ENCODE measurements at regions not wholly inside any gene's neighbourhood (a gene's known extent, or its start where the extent isn't known, plus 50 kb on each side); places are given as distances from the start of the nearest gene placed in this dataset.

DNA sequence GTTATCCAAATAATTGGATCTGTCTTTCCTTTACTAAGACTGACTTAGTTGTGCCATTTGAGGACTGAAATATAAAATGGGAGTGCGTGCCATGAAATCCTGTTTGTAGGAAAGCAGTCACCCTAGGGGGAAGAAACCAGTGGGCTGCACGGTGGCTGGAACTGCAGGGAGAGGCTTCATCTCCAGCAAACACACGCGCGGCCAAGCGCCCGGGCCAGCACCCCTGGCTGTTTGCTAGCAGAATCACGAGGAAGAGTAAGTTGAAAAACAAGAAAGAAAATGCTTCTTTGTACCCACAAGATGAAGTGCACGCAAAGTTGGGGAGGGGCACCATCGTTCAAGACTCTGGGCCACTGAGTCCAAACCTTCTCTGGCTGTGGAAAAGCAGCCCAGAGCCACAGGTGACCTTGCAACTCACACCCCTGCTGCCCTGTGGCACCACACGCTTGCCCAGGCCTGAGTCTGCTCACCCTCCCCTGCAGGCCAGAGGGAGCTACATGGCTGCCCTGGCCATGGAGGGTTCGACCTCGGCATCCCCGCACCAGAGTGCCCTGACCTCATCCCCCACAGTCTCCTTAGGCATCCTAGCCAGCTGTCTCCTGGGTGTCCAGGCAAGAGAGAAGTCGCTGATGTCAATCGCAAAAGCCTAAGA lies 55.2 kb downstream of the IRX2 start:
- no peak for DNase-seq
- in situ Hi-C loops (cut with HindIII; ENCODE audit: low pct_ligation_motif_present, low pct_unique_long_range_greater_than_20kb, low sequenced_read_pairs), result no loop called here

DNA sequence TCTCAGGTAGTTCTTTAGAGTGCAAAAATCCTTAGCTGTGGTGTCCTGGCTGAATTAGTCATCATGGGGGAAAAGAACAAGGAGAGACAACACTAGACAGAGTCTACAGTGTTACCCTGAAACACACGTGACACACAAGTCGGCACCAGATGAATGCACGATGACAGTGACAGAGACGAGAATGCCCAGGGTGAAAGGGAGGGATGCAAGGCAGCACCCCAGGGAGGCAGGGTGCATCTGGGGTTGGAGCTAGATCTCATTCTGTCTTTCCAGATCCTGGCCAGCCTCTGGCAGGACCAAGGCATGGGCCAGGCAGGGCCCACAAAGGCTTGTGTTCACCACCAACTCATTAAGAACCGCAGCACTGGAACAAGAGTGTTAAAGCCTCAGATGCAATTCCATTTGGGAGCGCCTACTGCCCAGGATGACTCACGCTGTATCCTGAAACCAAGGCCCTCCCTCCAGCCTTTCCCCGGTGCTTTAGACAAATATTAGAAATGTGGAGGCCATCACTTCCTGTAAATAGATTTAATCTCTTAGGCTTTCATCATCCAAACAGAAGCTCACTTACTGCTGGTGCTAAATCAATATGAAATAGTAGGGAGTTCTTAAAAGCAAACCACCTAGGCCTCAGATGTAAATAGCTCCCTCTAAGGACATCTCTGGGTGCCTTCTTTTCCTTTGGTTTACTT lies 56.1 kb downstream of the IRX2 start:
- no peak for DNase-seq
- in situ Hi-C loops (cut with HindIII; ENCODE audit: low pct_ligation_motif_present, low pct_unique_long_range_greater_than_20kb, low sequenced_read_pairs), result no loop called here

DNA sequence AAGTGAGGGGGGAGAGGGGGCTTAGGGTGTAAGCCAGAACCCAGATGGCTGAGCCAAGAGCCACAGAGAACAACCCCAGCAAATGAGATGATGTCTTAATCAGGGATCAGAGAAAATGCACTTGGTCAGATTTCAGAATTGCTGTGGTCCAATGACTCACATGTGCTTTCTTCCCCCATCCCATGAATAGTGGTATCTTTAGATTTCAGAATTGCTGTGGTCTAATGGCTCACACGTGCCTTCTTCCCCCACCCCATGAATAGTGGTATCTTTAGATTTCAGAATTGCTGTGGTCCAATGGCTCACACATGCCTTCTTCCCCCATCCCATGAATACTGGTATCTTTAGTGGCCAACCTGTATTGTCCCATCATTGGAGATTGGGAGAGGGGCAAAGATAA lies 59.9 kb downstream of the IRX2 start:
- in situ Hi-C loops (cut with HindIII; ENCODE audit: low pct_ligation_motif_present, low pct_unique_long_range_greater_than_20kb, low sequenced_read_pairs), result no loop called here
- DNase-seq, result no peak

DNA sequence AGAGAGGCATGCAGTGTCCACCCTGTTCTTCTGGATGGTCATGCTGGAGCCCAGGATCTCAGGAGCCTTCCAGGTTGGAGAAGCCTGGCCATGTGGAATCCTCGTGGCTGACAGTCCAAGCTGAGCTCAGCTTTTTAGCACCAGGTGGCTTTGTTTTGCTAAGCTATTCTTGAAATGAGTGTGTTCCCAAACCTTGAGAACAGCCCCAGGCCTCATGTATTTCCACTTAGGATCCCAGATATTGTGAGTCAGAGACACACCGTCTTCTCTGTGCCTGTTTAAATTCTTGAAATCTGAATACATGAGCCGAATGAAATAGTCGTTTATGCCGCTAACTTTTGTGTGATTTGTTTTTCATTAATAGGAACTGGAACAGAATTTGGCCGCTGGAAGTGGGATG lies 61.2 kb downstream of the IRX2 start:
- in situ Hi-C loops (cut with HindIII; ENCODE audit: low pct_ligation_motif_present, low pct_unique_long_range_greater_than_20kb, low sequenced_read_pairs), result no loop called here
- DNase-seq, result no peak

DNA sequence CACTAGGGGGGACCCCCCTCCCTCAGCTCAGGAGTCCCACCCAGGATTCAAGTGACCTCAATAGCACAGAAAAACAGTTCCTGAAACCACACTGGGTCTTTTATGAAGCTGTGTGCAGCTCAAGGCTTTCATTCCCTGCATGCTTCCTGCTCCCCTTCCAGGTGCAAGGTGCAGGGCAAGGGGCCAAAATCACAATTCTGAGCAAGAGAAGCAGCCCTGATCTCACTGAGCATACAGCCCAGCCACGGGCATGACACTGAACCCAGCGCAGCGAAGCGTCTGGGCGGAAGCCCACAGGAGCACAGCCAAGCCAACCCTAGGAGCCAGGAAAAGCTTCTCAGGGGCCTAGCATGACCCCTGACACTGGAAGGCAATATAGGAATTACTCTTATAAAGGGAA lies 62.9 kb downstream of the IRX2 start:
- in situ Hi-C loops (cut with HindIII; ENCODE audit: low pct_ligation_motif_present, low pct_unique_long_range_greater_than_20kb, low sequenced_read_pairs), result no loop called here
- no peak for DNase-seq

DNA sequence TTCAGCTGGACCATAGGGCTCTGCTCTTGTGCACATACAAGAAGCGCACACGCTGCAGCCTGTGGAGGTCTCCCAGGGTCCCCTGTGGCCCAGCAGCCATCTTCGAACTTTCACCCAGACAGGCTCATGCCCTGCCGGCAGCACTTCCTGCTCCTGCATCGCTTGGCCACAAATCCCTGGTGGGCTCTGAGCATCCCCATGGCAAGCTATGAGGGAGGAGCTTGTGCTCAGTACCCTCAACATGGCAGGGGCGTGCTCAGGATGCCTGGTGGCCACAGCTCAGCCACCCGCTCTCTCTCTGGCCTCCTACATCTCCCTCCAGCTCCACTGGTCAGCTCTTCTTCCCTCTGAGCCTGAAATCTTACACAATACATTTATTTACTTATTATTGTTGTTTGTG lies 63.7 kb downstream of the IRX2 start:
- DNase-seq, result no peak
- in situ Hi-C loops (cut with HindIII; ENCODE audit: low pct_ligation_motif_present, low pct_unique_long_range_greater_than_20kb, low sequenced_read_pairs), result no loop called here

DNA sequence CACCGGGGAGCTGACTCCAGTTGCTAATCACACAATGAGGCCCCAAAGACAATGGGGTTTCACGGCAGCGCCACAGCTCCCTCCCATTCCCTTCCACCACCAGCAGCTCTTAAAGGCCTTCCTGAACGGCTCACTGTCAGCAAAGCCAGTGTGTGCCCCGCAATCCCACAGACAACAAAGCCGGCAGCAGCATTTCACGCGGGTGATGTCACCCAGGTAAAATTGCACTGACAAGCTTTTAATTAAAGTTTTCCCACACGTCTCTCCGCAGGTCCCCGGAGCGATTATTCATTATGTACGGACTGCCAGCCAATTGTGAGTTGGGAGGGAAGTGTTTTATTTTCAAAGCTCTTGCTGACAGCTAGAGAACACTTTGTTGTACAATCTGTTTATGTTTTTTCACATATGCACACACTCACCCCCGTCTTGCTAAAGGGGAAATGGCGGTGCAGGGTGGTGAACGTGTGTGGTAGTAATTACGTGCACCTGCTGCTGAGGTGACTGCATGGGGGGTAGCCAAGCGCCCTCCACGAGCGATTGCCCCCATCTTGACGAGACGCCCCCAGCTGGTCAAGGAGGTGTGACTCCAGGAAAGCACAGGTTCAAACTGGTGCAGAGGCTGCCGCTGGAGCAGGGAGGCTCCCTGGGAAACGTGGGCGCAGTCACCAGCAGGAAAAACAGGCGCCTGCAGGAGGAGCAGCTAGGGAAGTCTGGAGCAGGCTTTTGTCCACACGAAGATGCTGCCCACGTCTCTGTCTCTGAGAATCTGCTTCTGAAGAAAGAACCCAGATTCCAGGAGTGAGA lies 65.0 kb downstream of the IRX2 start:
- no peak for DNase-seq
- in situ Hi-C loops (cut with HindIII; ENCODE audit: low pct_ligation_motif_present, low pct_unique_long_range_greater_than_20kb, low sequenced_read_pairs), result no loop called here

DNA sequence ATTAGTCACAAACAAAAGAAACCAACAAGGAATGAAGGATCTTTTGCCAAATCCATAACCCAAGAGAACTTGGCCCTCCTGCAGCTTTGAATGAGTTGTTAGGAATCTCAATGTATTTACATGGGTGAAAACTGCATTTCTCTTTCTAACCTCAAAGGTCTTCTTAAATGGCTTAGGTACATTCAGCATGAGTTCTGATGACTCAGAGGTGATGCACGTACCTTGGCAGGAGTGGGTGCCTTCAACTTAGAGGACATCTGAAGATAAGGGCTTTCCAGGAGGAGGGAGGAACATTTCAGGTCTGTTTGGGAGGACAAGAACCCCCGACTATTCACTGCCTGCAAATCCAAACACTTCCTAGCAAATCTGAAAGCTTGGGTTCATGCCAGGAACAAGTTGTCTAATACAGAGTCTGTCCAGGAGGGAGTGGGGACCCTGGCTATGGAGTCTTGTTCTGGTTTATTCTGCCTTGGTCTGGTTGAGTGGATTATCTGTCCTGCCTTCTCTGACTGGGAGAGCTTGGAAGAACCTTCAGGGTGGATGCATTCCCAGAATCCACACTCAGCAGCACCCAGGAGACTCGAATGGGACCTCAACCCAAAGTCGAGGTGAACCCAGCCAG lies 65.7 kb downstream of the IRX2 start:
- no peak for DNase-seq
- in situ Hi-C loops (cut with HindIII; ENCODE audit: low pct_ligation_motif_present, low pct_unique_long_range_greater_than_20kb, low sequenced_read_pairs), result no loop called here

DNA sequence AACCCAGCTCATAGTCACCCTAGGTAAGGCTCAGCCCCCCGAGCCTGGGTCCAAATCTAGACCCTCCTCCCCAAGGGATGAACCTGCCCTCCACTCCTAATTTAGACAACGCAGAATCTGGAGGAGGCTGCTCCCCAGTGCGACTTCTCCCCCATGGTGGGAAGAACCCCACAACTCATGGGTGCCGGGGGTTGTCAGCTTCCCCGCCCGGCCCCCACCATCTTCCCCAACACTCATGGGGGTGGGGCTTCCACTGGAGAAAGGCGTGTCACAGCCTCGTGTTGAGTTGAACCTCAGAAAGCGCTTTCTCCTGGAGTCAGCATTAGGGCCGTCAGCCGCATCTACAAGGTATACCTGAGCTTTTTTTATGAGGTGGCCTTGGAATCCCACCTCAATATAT lies 66.9 kb downstream of the IRX2 start:
- in situ Hi-C loops (cut with HindIII; ENCODE audit: low pct_ligation_motif_present, low pct_unique_long_range_greater_than_20kb, low sequenced_read_pairs), result no loop called here
- no peak for DNase-seq

DNA sequence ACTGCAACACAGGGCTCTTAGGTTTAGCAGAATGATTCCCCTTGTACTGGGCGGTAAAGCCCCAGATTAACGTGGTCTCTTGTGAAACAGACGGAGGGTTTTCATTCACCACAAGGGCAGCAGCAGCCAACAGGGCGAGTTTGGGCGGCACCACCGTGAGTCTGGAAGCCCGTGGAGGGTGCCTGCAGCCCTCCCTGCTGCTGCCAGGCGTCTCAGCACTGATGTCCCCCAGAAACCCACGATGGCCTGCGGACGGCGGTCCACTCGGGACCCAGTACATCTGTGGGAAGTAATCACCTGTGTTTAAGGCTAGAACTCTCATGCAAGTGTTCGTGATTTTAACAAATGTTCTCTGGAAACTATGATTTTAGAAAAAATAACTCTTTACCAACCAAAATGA lies 67.8 kb downstream of the IRX2 start:
- no peak for DNase-seq
- in situ Hi-C loops (cut with HindIII; ENCODE audit: low pct_ligation_motif_present, low pct_unique_long_range_greater_than_20kb, low sequenced_read_pairs), result no loop called here

DNA sequence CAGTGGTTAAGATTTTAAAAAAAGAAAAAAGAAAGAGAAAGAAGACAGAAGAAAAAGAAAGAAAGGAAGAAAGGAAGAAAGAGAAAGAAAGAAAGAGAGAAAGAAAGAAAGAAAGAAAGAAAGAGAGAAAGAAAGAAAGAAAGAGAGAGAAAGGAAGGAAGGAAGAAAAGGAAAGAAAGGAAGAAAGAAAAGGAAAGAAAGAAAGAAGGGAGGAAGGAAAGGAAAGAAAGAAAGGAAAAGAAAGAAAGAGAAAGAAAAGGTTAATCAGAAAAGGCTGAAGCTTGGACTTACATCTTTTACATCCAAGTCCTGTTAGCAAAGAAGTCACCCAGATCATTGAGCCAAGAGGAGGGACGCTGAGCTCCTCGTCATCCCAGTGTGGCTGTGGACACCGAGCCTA lies 70.0 kb downstream of the IRX2 start:
- no peak for DNase-seq
- in situ Hi-C loops (cut with HindIII; ENCODE audit: low pct_ligation_motif_present, low pct_unique_long_range_greater_than_20kb, low sequenced_read_pairs), result no loop called here

DNA sequence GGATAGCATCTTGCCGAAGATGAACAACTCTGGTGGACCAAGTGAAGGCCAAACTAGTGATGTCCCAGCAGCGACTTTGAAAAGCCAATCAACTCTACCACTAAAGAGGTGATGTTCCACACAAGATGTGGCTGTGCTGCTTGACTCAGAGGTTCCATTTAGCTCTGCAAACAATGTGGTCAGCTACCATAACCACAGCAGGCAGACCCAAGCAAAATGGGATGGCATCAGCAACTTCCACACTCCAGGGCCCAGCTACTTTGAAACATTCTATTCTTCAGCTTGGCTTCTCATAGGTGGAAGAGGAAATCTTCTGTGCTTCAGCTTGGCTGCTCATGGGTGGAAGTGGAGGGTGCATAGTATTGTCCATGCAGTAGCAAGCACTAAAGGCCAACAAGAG lies 70.5 kb downstream of the IRX2 start:
- in situ Hi-C loops (cut with HindIII; ENCODE audit: low pct_ligation_motif_present, low pct_unique_long_range_greater_than_20kb, low sequenced_read_pairs), result no loop called here
- DNase-seq, result no peak

DNA sequence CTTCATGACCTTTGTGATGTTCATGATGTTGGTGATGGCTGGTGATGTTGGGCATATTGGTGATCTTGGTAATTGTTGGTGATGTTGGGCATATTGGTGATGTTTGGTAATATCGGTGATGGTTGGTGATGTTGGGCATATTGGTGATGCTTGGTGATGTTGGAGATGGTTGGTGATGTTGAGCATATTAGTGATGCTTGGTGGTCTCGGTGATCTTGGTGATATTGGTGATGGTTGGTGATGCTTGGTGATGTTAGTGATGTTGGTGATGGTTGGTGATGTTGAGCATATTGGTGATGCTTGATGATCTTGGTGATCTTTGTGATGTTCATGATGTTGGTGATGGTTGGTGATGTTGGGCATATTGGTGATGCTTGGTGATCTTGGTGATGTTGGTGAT lies 73.8 kb downstream of the IRX2 start:
- no peak for DNase-seq
- in situ Hi-C loops (cut with HindIII; ENCODE audit: low pct_ligation_motif_present, low pct_unique_long_range_greater_than_20kb, low sequenced_read_pairs), result no loop called here

DNA sequence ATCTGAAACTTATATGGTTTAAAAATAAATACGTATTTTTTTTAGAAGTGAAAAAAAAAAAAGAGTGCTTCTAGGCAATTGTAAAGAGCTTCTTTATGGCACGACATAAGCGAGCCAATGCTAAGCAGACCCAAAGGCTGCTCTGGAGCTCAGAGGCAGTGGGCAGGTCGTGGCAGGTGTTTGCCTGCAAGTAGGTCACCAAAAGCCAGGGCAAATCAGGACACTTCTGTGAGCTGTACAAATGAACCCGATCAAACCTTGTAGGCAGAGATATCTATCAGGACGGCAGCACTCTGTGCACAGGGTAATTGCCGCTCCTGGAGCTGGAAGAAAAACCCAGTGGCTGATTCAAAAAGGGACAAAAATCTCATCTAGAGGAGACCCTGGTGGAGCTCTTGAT lies 75.9 kb downstream of the IRX2 start:
- in situ Hi-C loops (cut with HindIII; ENCODE audit: low pct_ligation_motif_present, low pct_unique_long_range_greater_than_20kb, low sequenced_read_pairs), result no loop called here
- DNase-seq, result no peak

DNA sequence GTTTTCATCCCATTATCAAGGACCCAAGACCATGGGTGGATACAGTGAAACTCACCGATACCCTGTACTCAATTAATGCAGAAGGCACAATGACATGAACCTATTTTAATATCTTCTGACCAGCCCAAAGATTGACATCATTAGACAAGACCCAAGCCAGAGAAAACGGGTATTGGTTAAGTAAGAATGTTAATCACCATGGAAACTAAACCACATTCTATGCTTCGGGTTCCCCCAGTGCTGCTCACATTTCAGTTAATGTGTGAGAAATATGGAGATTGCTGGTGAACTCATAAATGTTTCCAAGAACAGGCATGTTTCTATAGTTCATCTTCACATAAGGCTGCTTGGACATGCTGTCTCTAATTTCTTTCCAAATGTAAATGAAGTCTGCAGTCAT lies 77.0 kb downstream of the IRX2 start:
- no peak for DNase-seq
- in situ Hi-C loops (cut with HindIII; ENCODE audit: low pct_ligation_motif_present, low pct_unique_long_range_greater_than_20kb, low sequenced_read_pairs), result no loop called here

DNA sequence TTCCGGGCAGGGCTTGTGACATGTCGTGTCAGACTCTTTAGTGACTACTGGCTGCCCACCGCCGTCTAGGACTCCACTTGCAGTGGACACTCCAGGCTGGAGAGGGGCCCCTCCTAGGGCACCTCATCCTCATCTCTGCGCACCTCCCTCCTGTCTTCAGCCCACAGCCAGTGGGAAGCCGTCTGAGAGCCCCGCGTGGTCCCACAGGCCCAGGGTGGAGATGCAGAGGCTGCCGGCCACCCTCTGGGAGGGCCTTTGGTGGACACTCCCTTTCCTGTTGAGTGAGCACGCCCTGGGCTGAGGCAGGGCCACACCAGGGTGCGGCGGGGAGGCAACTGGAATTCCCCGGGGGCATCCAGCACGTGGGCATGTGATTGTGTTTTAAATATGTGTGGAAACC lies 80.5 kb downstream of the IRX2 start:
- DNase-seq, result no peak
- in situ Hi-C loops (cut with HindIII; ENCODE audit: low pct_ligation_motif_present, low pct_unique_long_range_greater_than_20kb, low sequenced_read_pairs), result no loop called here

DNA sequence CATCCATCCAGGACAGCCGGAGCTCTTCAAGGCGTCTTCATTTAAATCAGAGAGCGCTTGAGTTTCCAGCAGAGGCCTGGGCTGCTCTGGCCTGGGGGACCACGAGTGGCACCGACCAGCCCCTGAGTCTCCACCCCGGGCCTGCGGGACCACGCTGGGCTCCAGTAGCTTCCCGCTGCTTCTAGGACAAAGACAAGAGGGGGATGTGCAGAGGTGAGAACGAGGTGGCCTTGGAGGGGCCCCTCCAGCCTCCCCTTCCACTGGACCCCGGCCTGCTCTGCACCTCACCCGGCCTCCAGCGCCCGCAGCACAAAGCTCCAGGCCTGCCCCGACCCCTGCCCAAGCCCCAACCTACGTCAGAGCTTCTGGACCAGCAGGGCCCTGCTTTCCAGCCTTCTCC lies 81.6 kb downstream of the IRX2 start:
- in situ Hi-C loops (cut with HindIII; ENCODE audit: low pct_ligation_motif_present, low pct_unique_long_range_greater_than_20kb, low sequenced_read_pairs), result no loop called here
- no peak for DNase-seq

DNA sequence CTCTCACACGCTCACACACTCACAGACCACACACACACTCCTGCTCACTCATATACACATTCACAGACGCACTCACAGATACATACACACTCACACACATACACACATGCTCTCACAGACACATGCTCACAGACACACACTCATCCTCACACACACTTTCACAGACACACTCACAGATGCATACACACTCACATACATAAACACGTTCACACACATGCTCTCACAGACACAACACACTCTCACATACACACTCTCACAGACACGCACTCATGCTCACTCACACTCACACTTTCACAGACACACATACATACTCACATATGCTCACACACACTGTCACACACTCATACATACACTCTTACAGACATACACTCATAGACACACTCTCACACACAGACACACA lies 82.2 kb downstream of the IRX2 start:
- DNase-seq, result no peak
- in situ Hi-C loops (cut with HindIII; ENCODE audit: low pct_ligation_motif_present, low pct_unique_long_range_greater_than_20kb, low sequenced_read_pairs), result no loop called here

DNA sequence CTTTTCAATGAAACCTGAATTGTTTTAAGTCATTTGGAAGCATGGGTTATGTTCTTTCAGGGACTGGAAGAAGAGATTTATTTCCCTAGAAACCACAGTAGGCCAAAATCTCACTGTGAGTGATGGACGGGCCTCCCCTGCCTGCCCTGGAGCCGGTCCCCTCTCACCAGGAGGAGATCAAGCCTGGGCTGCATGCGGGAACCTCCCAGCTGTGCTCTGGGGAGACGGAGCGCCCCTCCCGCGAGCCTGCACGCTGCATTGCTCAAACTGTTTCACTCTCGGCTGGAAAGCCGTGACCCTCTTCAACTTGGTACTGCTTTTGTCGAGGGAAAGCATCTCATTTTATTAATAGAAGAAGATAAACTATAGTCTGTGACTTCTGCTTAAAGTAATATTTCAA lies 85.4 kb downstream of the IRX2 start:
- in situ Hi-C loops (cut with HindIII; ENCODE audit: low pct_ligation_motif_present, low pct_unique_long_range_greater_than_20kb, low sequenced_read_pairs), result no loop called here
- DNase-seq, result no peak

DNA sequence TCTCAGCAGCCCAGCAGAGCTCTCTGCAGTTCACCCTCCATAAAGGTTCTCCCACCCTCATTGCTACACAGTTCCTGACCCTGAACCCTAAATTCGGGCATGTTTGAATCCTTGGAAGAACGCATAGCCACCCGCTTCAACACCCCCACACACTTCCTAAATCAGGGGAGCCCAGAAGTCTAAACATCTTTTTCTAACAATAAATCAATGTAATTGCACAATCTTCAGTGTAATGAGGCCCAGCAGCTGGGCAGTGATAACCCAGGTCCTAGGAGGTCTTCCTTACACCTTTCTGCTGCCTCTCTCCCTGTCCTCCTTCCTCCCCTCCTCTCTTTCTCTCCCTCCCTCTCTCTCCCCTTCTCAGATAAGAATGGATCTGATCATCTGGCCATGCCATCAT lies 88.0 kb downstream of the IRX2 start:
- in situ Hi-C loops (cut with HindIII; ENCODE audit: low pct_ligation_motif_present, low pct_unique_long_range_greater_than_20kb, low sequenced_read_pairs), result no loop called here
- no peak for DNase-seq
